ENCODE measurements at regions not wholly inside any gene's neighbourhood (a gene's known extent, or its start where the extent isn't known, plus 50 kb on each side); places are given as distances from the start of the nearest gene placed in this dataset.

DNA sequence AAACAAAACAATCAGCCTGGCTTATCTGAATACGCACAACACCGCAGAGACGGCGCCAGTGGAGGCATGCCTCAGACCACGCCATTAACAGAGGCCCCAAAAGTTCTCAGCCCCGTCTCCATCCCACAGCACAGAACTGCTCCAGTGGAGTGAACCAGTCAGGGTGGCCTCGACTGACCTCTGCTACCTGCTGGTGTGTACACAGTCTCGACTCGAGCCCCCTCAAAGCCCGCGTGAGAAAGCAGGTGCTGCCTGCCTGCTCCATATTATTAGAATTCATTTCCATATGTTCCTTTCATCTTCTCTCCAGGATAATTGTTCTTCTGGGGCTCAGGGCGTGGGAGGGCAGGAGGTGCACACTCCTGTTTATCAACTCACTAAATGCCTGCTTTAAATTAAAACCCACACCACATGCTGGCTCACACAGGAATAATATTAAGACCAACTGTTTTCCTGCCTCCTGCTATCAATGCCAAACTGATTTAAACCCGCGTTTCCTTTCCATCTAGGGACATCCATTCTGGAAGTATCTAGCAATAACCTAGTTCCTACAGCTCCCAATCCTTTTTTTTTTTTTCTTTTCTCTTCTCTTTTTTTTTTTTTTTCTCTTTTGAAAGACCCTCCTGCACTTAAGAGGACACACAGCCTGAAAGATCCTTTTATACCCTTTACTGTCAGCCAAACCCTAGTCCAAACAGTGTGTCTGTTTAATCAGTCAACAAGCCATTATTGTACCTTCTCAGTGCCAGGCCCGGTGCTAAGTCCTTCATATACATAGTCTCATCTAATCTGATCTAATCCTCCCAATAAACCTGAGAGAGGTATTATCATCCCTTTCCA lies 101.2 kb downstream of the TLE3 start:
- DNase-seq: no peak

DNA sequence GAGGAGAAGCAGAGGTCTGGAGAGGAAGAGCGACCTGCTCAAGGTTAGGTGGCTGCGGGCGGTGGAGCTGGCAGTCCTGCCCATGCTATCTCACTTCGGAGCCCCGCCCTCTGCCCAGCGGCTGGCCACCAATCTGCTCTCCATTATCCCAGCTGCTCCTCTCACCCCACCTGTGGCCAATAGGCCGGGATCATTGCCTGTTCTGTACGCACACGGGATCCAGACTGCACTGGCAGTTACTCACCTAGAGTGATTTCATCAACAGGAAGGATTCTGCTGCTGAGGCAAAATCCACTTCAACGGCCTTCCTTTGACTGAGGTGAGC lies 100.6 kb downstream of the TLE3 start:
- DNase-seq: no peak

Data from CD4-positive, alpha-beta T cell treated with Interleukin-17A for 1 hour (primary cell).